Keratinocyte (primary cell): ENCODE measurements at regions not wholly inside any gene's neighbourhood (a gene's known extent, or its start where the extent isn't known, plus 50 kb on each side); places are given as distances from the start of the nearest gene placed in this dataset.

ENCODE experiments used
- CTCF ChIP-seq, 3 experiments: IDR thresholded peaks in 1 of 3; conservative IDR thresholded peaks in 1 of 3; optimal IDR thresholded peaks in 1 of 3; 2 replicates in 2 of 3; 3 replicates in 1 of 3; pipeline versions ENCODE3 to v1.5.1; 2011; ENCODE audit warnings: low read length in 3 of 3, mild to moderate bottlenecking in 3 of 3, moderate library complexity in 2 of 3, control low read depth in 1 of 3, inconsistent platforms in 1 of 3; ENCODE audit not compliant: insufficient read depth in 2 of 3; ENCODE audit errors: extremely low read depth in 1 of 3
- EZH2 ChIP-seq: IDR thresholded peaks from one replicate; pipeline ENCODE4 v1.6.1; 2012; ENCODE audit warnings: inconsistent platforms, mild to moderate bottlenecking, low read length, moderate library complexity

- TF ChIP-seq CTCF (optimal IDR thresholded peaks at IDR 0.05 in 1 of 3, IDR thresholded peaks at IDR 0.05 in 1 of 3, conservative IDR thresholded peaks at IDR 0.05 in 1 of 3; ENCODE audit: extremely low read depth in 1 of 3, insufficient read depth in 2 of 3, low read length in 3 of 3) (no peak), EZH2 (no peak)
These were observed 694.4 kb downstream of the TRAM1L1 start for GRCh38 chr4:116391020-116391419.
